Liver (tissue), 7 donors: ENCODE measurements at regions not wholly inside any gene's neighbourhood (a gene's known extent, or its start where the extent isn't known, plus 50 kb on each side); places are given as distances from the start of the nearest gene placed in this dataset.
"Not testable (repeated sequence)": the region's sequence is repeated elsewhere in the genome, so short reads cannot be mapped to it uniquely, and the experiment has no call there.

Experiments
- DNase-seq: peaks from one replicate; pipeline ENCODE4 v3.0.0-alpha.2; 2017; ENCODE audit warnings: low spot score
- H3K27ac ChIP-seq, 2 donors: one replicate each; pipeline ENCODE4 v1.7.0; 2013; ENCODE audit warnings: inconsistent platforms in 2 of 2, low read length in 2 of 2, control low read depth in 1 of 2, low read depth in 1 of 2, mild to moderate bottlenecking in 1 of 2
- H3K27me3 ChIP-seq, 4 donors: one replicate each; pipeline versions ENCODE4 v1.6.1 to v1.7.0; 2013; ENCODE audit warnings: low read length in 3 of 4, inconsistent platforms in 1 of 4, mild to moderate bottlenecking in 1 of 4, moderate library complexity in 1 of 4; ENCODE audit not compliant: control insufficient read depth in 4 of 4, insufficient read depth in 4 of 4
- H3K36me3 ChIP-seq, 4 donors: one replicate each; pipeline versions ENCODE4 v1.6.1 to v1.7.0; 2013; ENCODE audit warnings: low read length in 3 of 4, mild to moderate bottlenecking in 3 of 4, low read depth in 1 of 4, moderate library complexity in 1 of 4; ENCODE audit not compliant: control insufficient read depth in 4 of 4, insufficient read depth in 3 of 4
- H3K4me1 ChIP-seq, 4 donors: one replicate each; pipeline versions ENCODE4 v1.6.1 to v1.7.0; 2013; ENCODE audit warnings: low read length in 3 of 4, mild to moderate bottlenecking in 3 of 4, moderate library complexity in 1 of 4; ENCODE audit not compliant: control insufficient read depth in 4 of 4, insufficient read depth in 4 of 4
- H3K4me3 ChIP-seq, 3 donors: one replicate each; pipeline versions ENCODE4 v1.6.1 to v1.7.0; 2013; ENCODE audit warnings: low read length in 3 of 3, control low read depth in 1 of 3, low read depth in 1 of 3, mild to moderate bottlenecking in 1 of 3
- H3K9ac ChIP-seq, 2 donors: one replicate each; pipeline ENCODE4 v1.7.0; 2013; ENCODE audit warnings: low read length in 2 of 2, mild to moderate bottlenecking in 2 of 2, moderate library complexity in 2 of 2, control low read depth in 1 of 2, low read depth in 1 of 2
- H3K9me3 ChIP-seq, 4 donors: one replicate each; pipeline versions ENCODE4 v1.6.1 to v1.7.0; 2013; ENCODE audit warnings: low read length in 3 of 4; ENCODE audit not compliant: control insufficient read depth in 4 of 4
- EGR1 ChIP-seq, 2 donors: IDR thresholded peaks; 2 replicates each; pipeline ENCODE4 v1.6.1; 2016 to 2018; ENCODE audit warnings: antibody characterized with exemption in 2 of 2, low read depth in 2 of 2
- FOXA2 ChIP-seq: IDR thresholded peaks from 2 replicates; pipeline ENCODE4 v1.6.1; 2016; ENCODE audit warnings: antibody characterized with exemption
- HNF4G ChIP-seq: IDR thresholded peaks from 2 replicates; pipeline ENCODE4 v1.6.1; 2016; ENCODE audit warnings: antibody characterized with exemption
- JUND ChIP-seq, 2 donors: IDR thresholded peaks; 2 replicates each; pipeline ENCODE4 v1.6.1; 2016; ENCODE audit warnings: antibody characterized with exemption in 2 of 2
- NR2F2 ChIP-seq: IDR thresholded peaks from 2 replicates; pipeline ENCODE4 v1.6.1; 2016; ENCODE audit warnings: antibody characterized with exemption
- RAD21 ChIP-seq, 2 donors: IDR thresholded peaks; 2 replicates each; pipeline ENCODE4 v1.6.1; 2016; ENCODE audit warnings: antibody characterized with exemption in 2 of 2, mild to moderate bottlenecking in 2 of 2
- RXRA ChIP-seq, 2 donors: IDR thresholded peaks; 2 replicates each; pipeline ENCODE4 v1.6.1; 2017 to 2018; ENCODE audit warnings: antibody characterized with exemption in 2 of 2, mild to moderate bottlenecking in 1 of 2
- WGBS: extraction: QIAGEN DNeasy Blood & Tissue Kit; methylation state at CpG from one replicate; pipeline ENCODE4 v1.1.7; 2013; 5-methylcytosine and 5-hydroxymethylcytosine counted together
- TF ChIP-seq, protein P1 (sequence below): IDR thresholded peaks from 2 replicates; pipeline ENCODE4 v1.6.1; 2016; ENCODE audit warnings: antibody characterized with exemption
- donor health status: healthy.
- donor health status: healthy.
- donor health status: healthy.
- donor health status: healthy.

DNA sequence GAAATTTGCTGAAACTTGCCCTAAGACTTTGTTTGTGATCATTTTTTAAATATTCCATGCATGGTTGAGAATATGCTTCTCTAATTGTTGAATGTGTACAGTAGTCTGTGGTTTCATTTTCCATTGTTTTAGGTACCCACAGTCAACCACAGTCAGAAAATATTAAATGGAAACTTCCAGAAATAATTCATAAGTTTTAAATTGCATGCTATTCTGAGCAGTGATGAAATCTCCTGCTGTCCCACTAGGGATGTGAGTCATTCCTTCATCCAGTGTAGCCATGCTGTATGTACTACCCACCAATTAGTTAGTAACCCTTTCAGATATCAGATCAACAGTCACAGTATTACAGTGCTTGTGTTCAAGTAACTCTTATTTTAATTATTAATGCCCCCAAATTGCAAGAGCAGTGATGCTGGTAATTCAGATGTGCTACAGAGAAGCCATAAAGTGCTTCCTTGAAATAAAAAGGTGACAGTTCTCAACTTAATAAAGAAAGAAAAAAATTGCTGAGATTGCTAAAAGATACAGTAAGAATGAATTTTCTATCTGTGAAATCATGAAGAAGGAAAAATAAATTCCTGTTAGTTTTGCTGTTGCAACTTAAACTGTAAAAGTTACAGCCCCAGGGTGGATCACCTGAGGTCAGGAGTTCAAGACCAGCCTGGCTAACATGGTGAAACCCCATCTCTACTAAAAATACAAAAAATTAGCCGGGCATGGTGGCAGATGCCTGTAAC is 79.9 kb upstream of the FBXL17 start:
- Histone ChIP-seq H3K27me3 (peaks cover 0 to 7% (median 0%) of the 10 kb centered on the region in 4 donors), H3K36me3 (no peaks in the 10 kb centered on the region), H3K9me3 (no peaks in the 10 kb centered on the region), H3K27ac (no peak overlapping the region), H3K4me1 (no peaks in the 10 kb centered on the region), H3K9ac (no peak overlapping the region), H3K4me3 (no peak overlapping the region)
- WGBS = 72% methylated on average over 1 of the region's 1 CpG
- no peak for DNase-seq
- TF ChIP-seq HNF4G (no peak), FOXA2 (no peak), RXRA (IDR thresholded peaks at IDR 0.05) (no peak), NR2F2 (no peak)
- TF ChIP-seq, protein P1, sequence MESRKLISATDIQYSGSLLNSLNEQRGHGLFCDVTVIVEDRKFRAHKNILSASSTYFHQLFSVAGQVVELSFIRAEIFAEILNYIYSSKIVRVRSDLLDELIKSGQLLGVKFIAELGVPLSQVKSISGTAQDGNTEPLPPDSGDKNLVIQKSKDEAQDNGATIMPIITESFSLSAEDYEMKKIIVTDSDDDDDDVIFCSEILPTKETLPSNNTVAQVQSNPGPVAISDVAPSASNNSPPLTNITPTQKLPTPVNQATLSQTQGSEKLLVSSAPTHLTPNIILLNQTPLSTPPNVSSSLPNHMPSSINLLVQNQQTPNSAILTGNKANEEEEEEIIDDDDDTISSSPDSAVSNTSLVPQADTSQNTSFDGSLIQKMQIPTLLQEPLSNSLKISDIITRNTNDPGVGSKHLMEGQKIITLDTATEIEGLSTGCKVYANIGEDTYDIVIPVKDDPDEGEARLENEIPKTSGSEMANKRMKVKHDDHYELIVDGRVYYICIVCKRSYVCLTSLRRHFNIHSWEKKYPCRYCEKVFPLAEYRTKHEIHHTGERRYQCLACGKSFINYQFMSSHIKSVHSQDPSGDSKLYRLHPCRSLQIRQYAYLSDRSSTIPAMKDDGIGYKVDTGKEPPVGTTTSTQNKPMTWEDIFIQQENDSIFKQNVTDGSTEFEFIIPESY = no peak

DNA sequence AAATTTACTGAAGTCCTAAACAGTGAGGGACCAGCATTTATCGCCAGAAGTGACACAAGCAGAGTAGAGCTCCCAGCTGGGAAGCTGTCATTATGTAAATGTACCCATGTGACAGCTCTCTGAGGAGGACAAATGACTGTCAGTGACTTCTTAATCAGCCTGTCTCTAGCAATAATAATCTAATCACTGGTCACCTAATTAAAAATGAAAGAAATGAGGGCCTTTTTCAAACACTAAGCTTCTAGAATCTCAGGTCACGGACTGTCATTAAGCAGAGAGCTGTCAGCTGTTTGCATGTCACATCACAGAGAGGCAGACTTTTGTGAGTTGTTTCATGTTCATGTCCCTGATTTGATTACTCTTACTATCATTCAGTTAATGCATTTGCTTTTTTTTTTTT is 77.9 kb upstream of the FBXL17 start:
- H3K9ac ChIP-seq = no peak overlapping the region
- H3K27me3 ChIP-seq = peaks cover 0 to 4% (median 0%) of the 10 kb centered on the region in 4 donors
- TF ChIP-seq, protein P1 = no peak
- TF ChIP-seq JUND (IDR thresholded peaks at IDR 0.05) = no peak
- TF ChIP-seq RAD21 (IDR thresholded peaks at IDR 0.05) = no peak
- TF ChIP-seq EGR1 (IDR thresholded peaks at IDR 0.05; ENCODE audit: low read depth in 2 of 2) = no peak
- no peak for TF ChIP-seq RXRA (IDR thresholded peaks at IDR 0.05)
- H3K36me3 ChIP-seq = no peaks in the 10 kb centered on the region
- H3K4me3 ChIP-seq = no peak overlapping the region
- no peaks in the 10 kb centered on the region for H3K4me1 ChIP-seq
- no peak overlapping the region for H3K27ac ChIP-seq
- no peaks in the 10 kb centered on the region for H3K9me3 ChIP-seq
- WGBS = 54% methylated on average over 2 of the region's 2 CpGs
- no peak for DNase-seq

DNA sequence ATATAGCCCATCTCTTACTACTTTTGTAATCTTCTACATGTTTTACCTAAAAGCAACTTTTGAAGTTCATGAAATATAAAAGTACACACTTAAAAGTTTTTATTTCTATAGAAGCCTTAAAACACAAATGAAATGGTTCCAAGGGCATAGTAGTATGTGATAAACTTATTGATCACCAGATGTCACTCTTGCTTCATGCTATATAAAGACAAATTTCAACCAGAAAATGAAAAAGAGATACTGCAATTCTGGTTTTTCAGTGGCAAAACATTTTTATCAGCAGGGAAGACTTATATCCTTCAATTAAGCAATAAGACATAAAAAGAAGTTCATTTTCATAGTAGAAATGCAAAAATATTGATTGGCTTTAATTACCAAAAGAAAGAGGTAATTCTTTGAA is 69.4 kb upstream of the FBXL17 start:
- no peak for DNase-seq
- TF ChIP-seq, protein P1 = no peak
- TF ChIP-seq NR2F2 = no peak
- peak; percentile 4 to 16 for TF ChIP-seq RAD21 (IDR thresholded peaks at IDR 0.05)
- H3K4me1 ChIP-seq = no peaks in the 10 kb centered on the region

DNA sequence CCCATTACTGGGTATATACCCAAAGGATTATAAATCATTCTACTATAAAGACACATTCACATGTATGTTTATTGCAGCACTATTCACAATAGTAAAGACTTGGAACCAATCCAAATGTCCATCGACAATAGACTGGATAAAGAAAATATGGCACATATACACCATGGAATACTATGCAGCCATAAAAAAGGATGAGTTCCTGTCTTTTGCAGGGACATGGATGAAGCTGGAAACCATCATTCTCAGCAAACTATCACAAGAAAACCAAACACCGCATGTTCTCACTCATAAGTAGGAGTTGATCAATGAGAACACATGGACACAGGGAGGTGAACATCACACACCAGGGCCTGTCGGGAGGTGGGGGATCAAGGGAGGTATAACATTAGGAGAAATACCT is 62.2 kb upstream of the FBXL17 start:
- H3K9ac ChIP-seq, H3K4me1 ChIP-seq, H3K9me3 ChIP-seq, H3K27ac ChIP-seq, DNase-seq, H3K4me3 ChIP-seq, H3K36me3 ChIP-seq, H3K27me3 ChIP-seq: not testable (repeated sequence)
- WGBS = 96% methylated on average over 3 of the region's 3 CpGs

More for the DNA sequence above, 69.4 kb upstream of the FBXL17 start:
- Histone ChIP-seq H3K4me3 (no peak overlapping the region), H3K27ac (no peak overlapping the region), H3K27me3 (no peaks in the 10 kb centered on the region), H3K9me3 (peaks cover 0 to 4% (median 2%) of the 10 kb centered on the region in 4 donors), H3K9ac (no peak overlapping the region), H3K36me3 (no peaks in the 10 kb centered on the region)

DNA sequence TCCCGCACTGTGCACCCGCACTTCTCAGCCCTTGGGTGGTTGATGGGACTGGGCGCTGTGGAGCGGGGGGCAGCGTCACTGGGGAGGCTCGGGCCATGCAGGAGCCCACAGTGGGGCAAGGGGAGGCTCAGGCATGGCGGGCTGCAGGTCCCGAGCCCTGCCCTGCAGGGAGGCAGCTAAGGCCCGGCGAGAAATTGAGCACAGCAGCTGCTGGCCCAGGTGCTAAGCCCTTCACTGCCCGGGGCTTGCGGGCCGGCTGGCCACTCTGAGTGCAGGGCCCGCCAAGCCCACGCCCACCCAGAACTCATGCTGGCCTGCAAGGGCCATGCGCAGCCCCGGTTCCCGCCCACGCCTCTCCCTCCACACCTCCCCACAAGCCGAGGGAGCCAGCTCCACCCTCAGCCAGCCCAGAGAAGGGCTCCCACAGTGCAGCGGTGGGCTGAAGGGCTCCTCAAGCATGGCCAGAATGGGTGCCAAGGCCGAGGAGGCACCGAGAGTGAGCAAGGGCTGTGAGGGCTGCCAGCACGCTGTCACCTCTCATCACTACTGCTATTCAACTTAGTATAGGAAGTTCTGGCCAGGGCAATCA is 60.3 kb upstream of the FBXL17 start:
- not testable (repeated sequence) for H3K27me3 ChIP-seq, H3K27ac ChIP-seq, DNase-seq, H3K9ac ChIP-seq, H3K9me3 ChIP-seq, H3K36me3 ChIP-seq, H3K4me3 ChIP-seq, H3K4me1 ChIP-seq
- WGBS = 92% methylated on average over 24 of the region's 24 CpGs
